DMS153 treated with DMSO at 0.1 percent for 48 hours (cell line): ENCODE measurements at regions not wholly inside any gene's neighbourhood (a gene's known extent, or its start where the extent isn't known, plus 50 kb on each side); places are given as distances from the start of the nearest gene placed in this dataset.
"Not testable (repeated sequence)": the region's sequence is repeated elsewhere in the genome, so short reads cannot be mapped to it uniquely, and the experiment has no call there.

Source experiments
- DNase-seq: peaks from one replicate; lab custom pipeline; 2025; ENCODE audit not compliant: unreplicated experiment; lab: John Stamatoyannopoulos, UW

DNA sequence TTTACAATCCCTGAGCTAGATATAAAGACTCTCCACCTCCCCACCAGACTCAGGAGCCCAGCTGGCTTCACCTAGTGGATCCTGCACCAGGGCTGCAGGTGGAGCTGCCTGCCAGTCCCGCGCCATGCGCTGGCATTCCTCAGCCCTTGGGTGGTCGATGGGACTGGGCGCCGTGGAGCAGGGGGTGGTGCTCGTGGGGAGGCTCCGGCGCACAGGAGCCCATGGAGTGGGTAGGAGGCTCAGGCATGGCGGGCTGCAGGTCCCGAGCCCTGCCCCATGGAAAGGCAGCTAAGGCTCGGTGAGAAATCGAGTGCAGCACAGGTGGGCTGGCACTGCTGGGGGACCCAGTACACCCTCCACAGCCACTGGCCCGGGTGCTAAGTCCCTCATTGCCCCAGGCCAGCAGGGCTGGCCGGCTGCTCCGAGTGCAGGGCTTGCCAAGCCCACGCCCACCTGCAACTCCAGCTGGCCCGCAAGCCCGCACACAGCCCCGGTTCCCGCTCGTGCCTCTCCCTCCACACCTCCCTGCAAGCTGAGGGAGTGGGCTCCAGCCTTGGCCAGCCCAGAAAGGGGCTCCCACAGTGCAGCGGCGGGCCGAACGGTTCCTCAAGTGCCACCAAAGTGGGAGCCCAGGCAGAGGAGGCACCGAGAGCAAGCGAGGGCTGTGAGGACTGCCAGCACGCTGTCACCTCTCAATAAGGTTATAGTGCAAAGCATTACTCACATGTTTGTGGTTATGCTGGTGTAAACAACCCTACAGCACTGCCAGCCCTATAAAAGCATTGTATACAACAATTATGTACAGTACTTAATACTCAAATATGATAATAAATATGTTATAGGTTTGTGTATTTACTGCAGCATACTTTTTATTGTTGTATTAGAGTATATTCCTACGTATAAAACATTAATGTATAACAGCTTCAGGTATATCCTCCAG, 757.3 kb downstream of the SLC6A15 start:
- not testable (repeated sequence) for DNase-seq

DNA sequence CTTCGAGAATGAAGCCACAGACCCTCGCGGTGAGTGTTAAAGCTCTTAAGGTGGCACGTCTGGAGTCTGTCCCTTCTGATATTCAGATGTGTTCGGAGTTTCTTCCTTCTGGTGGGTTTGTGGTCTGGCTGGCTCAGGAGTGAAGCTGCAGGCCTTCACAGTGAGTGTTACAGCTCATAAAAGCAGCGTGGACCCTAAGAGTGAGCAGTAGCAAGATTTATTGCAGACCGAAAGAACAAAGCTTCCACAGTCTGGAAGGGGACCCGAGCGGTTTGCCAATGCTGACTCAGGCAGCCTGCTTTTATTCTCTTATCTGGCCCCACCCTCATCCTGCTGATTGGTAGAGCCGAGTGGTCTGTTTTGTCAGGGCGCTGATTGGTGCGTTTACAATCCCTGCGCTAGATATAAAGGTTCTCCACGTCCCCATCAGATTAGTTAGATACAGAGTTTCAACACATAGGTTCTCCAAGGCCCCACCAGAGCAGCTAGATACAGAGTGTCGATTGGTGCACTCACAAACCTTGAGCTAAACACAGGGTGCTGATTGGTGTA, 758.1 kb downstream of the SLC6A15 start:
- DNase-seq: not testable (repeated sequence)

GRCh38 chr12:84150201-84150600, 762.4 kb downstream of the SLC6A15 start:
- no peak for DNase-seq

GRCh38 chr12:84148335-84148734, 764.3 kb downstream of the SLC6A15 start:
- no peak for DNase-seq

DNA sequence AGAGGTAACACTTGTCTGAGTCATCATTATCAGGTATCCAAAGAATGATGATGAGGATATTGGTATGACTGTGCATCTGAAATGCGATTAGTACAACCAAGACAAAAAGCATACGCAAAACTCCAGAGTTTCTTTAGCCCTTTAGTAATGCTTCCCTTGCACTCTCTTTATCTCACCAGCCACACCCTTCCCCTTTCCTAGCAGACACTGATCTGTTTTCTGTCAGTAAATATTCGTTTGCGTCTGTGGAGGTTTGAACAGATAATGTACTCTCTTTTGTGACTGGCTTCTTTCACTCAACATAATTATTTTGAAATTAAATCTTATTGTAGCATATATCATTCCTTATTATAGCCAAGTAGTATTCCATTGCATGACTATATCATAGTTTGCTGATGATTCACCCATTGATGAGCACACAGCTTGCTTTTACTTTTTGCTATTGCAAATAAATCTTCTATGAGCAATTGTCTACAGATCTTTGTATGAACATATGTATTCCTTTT, 775.7 kb downstream of the SLC6A15 start:
- no peak for DNase-seq

- DNase-seq: no peak
Observed at GRCh38 chr12:84135586-84136279, 776.9 kb downstream of the SLC6A15 start.

DNA sequence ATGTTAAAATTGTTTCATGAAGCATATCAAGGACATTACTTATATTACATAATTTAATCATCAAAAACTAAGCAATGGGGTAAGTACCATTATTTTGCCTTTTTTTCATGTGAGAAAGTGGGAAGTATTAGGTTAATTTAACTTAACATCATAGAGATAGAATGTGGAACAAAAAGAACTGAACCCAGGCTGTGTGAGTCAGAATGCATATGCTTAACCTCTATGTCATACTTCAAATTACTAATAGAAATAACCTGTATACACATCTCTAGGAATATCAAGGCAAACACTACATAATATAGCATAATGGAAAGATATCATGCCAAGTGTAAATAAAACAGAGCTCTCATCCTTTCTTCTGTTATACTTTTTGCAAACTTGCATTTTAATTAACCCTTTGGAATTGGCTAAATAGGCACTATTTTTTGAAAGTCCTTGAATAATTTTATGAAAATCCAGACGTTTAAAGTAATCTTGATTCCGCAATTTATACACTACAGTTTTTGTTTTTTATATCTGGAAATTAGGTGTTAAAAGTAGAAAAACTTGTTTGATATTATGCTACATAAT, 777.7 kb downstream of the SLC6A15 start:
- DNase-seq: no peak

GRCh38 chr12:84131076-84131475, 781.5 kb downstream of the SLC6A15 start:
- DNase-seq: no peak

DNA sequence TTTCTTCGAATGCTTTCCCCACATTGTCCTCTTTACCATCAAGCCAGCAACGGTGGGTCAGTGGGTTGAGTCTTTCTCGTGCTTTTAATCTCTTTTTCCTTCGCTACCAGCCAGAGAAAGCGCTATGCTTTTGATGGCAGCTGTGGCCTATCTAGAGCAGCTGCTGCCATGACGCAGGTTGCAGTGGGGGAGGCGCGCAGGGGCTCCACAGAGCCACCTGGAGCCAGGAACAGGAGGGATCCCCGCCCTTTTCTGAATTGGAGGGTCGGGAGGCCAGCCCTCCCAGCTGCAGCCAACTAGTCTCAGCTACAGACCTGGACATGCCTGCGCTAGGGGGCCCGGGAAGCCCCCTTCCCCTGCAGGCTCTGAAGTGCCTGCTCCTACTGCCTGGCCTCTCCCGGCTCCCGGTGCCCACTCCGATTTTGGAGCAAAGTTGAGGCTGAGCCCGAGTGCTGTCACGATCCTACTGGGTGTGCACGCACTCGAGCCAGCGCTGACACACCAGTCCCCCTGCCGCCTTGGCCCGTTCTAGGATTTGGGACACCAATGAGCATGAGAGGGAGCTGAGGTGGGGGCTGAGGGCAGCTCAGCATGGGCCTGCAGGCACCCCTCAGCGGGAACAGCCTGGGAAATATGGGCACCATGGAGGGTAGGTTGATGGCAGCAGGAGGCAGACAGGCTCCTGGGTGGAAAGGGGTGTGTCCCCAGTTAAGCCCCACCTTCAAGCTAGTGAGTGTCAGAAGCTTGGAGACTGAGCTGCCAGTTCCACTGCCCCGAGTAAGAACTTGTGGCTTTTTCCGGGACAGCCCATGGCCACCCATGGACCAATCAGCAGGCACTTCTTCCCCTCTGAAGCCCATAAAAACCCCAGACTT, 784.2 kb downstream of the SLC6A15 start:
- DNase-seq: no peak

DNA sequence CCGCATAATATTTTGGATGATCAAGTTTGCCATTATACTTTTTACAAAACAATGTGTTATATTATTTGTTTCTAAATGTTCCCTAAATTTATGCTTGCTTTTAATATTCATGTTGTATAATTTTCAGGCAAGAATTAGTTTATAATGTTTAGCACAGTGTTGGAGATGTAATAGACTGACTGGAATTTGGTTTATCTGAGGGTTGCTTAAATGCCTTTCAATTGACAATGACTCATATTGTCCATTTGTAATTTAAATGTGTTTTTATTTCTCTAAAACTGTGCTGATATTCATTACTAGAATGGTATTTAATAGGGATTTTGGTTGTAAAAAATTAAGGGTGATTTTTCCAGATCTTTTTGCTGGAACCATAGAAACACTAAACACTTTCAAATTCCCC, 788.4 kb downstream of the SLC6A15 start:
- DNase-seq: no peak

DNA sequence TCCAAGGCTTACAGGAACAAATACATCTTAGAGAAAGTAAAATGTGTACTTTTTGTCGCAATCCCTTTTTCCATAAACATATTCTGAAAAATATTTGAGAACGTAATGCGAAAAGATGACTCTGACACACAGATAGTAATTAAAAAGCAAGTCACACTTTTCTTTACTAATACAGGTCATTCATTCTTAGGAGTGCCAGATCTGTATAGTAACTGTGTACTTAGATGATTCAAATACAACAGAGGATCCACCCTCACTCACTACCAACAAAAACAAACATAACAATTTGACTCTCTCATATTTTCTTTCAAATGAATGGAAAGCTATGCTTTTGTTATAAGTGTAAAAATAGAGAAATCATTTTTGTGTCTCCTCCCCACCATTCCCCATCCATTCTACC, 795.4 kb downstream of the SLC6A15 start:
- DNase-seq: no peak

GRCh38 chr12:84113666-84114065, 798.9 kb downstream of the SLC6A15 start:
- DNase-seq: no peak

- not testable (repeated sequence) for DNase-seq
Observed at GRCh38 chr12:84103886-84104285, 808.7 kb downstream of the SLC6A15 start.

- not testable (repeated sequence) for DNase-seq
Observed at GRCh38 chr12:84101963-84102362, 810.6 kb downstream of the SLC6A15 start.

DNA sequence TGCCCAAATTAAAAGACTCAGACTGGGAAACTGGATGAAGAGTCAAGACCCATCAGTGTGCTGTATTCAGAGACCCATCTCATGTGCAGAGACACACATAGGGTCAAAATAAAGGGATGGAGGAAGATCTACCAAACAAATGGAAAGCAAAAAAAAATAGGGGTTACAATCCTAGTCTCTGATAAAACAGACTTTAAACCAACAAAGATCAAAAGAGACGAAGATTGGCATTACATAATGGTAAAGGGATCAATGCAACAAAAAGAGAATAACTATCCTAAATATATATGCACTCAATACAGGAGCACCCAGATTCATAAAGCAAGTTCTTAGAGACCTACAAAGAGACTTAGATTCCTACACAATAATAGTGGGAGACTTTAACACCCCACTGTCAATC, 813.0 kb downstream of the SLC6A15 start:
- not testable (repeated sequence) for DNase-seq

DNA sequence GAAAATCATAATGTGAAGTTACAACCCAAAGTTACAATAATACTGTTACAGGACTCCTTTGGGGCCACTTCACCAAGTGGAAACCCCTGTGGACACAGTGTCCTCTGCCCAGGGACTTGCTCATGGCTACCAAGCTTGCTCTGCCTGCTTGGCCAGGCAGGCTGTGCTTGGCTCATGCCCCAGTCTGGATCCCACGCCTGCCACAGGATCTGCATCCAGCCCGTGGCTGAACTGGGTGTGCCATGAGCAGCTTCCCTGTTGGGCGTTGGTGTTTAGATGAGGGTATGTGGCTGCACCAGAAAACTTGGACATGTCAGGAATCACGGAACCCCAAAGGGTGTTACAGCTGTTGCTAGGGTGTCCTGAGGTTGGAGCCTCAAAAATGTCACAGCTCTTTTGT, 820.9 kb downstream of the SLC6A15 start:
- DNase-seq: no peak

GRCh38 chr12:84089356-84089755, 823.2 kb downstream of the SLC6A15 start:
- no peak for DNase-seq

DNA sequence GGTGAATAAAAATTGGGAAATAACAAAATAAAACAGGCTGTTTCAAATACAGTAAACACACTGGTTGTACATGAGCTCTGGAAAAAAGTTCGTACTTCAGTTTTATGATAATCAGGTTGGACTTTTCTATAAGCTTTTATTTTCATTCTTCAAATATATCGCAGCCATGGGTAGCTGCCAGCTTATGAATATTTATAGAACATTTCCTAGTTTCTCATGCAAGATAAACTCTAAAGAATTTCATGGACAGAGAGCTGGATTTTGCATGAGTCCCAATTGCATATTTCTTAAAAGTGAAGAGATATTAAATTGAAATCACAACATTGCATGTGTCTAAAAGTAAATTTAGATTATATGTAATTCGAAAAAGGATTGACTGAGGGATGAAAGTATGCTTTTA, 827.6 kb downstream of the SLC6A15 start:
- DNase-seq: no peak

GRCh38 chr12:84079626-84080025, 833.0 kb downstream of the SLC6A15 start:
- no peak for DNase-seq

GRCh38 chr12:84077679-84078078, 834.9 kb downstream of the SLC6A15 start:
- no peak for DNase-seq
